Neural progenitor cell (in vitro differentiated cells): ENCODE measurements at regions not wholly inside any gene's neighbourhood (a gene's known extent, or its start where the extent isn't known, plus 50 kb on each side); places are given as distances from the start of the nearest gene placed in this dataset.

Source experiments
- DNase-seq: peaks from one replicate; pipeline ENCODE4 v3.0.0-alpha.2; 2016; ENCODE audit warnings: low spot score
- H2AFZ ChIP-seq: fragments of 200-600 bp; sonication (generic); replicated peaks from 2 replicates; pipeline ENCODE4 v1.6.1; 2016; ENCODE audit warnings: antibody characterized with exemption
- H3F3A ChIP-seq: fragments of 200-600 bp; sonication (generic); 2 replicates; pipeline ENCODE4 v1.6.1; 2016; ENCODE audit warnings: antibody characterized with exemption, low read depth
- H3K27ac ChIP-seq: fragments of 200-600 bp; sonication (generic); 2 replicates; pipeline ENCODE4 v1.5.1; 2016; ENCODE audit warnings: mild to moderate bottlenecking
- H3K27me3 ChIP-seq: fragments of 200-600 bp; sonication (generic); 2 replicates; pipeline ENCODE4 v1.6.1; 2016; ENCODE audit warnings: mild to moderate bottlenecking, moderate library complexity
- H3K36me3 ChIP-seq: fragments of 200-600 bp; sonication (generic); 2 replicates; pipeline ENCODE4 v1.5.1; 2016
- H3K4me1 ChIP-seq: fragments of 200-600 bp; sonication (generic); 2 replicates; pipeline ENCODE4 v1.6.1; 2016; ENCODE audit warnings: mixed run types
- H3K4me2 ChIP-seq: fragments of 200-600 bp; sonication (generic); 2 replicates; pipeline ENCODE4 v1.6.1; 2016
- H3K4me3 ChIP-seq: fragments of 200-600 bp; sonication (generic); 2 replicates; pipeline ENCODE4 v1.5.1; 2016
- H3K79me2 ChIP-seq: fragments of 200-600 bp; sonication (generic); 2 replicates; pipeline ENCODE4 v1.6.1; 2016; ENCODE audit warnings: low read depth
- H3K9ac ChIP-seq: fragments of 200-600 bp; sonication (generic); 2 replicates; pipeline ENCODE4 v1.6.1; 2016
- H3K9me3 ChIP-seq: fragments of 200-600 bp; sonication (generic); 2 replicates; pipeline ENCODE4 v1.5.1; 2016; ENCODE audit warnings: low read depth
- H4K20me1 ChIP-seq: fragments of 200-600 bp; sonication (generic); 2 replicates; pipeline ENCODE4 v1.6.1; 2016; ENCODE audit warnings: low read depth
- H3K27ac Mint-ChIP-seq: 3 replicates; pipeline ENCODE4 v1.8.0; 2021; ENCODE audit warnings: mixed read lengths
- H3K27me3 Mint-ChIP-seq: 2 replicates; pipeline ENCODE4 v1.8.0; 2022; ENCODE audit warnings: low read depth, mild to moderate bottlenecking, inconsistent platforms, moderate library complexity, mixed read lengths; ENCODE audit not compliant: insufficient read depth
- H3K36me3 Mint-ChIP-seq: 3 replicates; pipeline ENCODE4 v1.8.0; 2021; ENCODE audit warnings: mixed read lengths
- H3K4me1 Mint-ChIP-seq: 3 replicates; pipeline ENCODE4 v1.8.0; 2021; ENCODE audit warnings: mixed read lengths
- H3K4me3 Mint-ChIP-seq: 3 replicates; pipeline ENCODE4 v1.8.0; 2021; ENCODE audit warnings: mild to moderate bottlenecking, moderate library complexity, mixed read lengths
- H3K9me3 Mint-ChIP-seq: 3 replicates; pipeline ENCODE4 v1.8.0; 2020; ENCODE audit warnings: mixed read lengths
- EZH2 ChIP-seq: fragments of 200-600 bp; sonication (generic); IDR thresholded peaks from 2 replicates; pipeline ENCODE4 v1.6.1; 2017; ENCODE audit warnings: antibody characterized with exemption, mild to moderate bottlenecking, moderate library complexity
- EZH2phosphoT487 ChIP-seq: fragments of 200-600 bp; sonication (generic); IDR thresholded peaks from 2 replicates; pipeline ENCODE4 v1.6.1; 2017; ENCODE audit warnings: antibody characterized with exemption
- TF ChIP-seq, protein P1 (sequence below): fragments of 200-600 bp; sonication (generic); IDR thresholded peaks from 2 replicates; pipeline ENCODE4 v1.5.1; 2017; ENCODE audit warnings: antibody characterized with exemption, mild to moderate bottlenecking

DNA sequence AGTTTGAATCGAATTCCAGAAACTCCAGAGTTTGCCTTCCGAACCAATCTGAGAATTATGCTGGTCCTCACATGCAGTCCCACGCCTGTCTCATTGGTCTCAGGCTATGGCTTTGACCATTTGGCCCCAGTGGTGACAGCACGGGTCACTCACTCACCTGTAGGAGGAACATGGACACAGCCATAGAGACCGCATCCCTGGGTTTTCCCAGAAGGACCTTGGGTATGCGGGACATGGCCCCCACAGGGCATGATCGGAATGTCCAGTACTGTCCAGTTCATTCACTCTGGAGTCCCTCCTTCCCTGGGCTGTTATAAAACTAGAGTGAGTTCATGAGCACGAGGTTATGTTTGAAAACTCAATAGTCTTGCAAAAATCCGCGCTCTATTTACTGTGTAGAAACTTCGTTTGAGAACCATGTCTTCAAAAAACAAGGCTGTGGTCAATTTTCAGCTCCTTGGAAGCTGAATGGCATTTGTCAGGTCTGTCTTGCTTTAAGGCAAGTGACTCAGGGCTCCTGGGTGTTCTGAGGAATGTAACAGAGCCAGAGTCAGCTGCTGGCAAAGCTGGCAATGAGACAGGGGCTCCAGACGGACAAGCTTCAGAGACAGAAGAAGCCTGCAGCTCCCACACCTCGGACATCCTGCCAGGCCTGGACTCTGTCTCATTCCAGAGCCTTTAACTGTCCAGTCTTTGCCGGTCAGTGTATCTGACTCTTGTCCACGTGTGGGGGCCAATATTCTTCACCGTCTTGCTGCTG is 86.7 kb upstream of the TMEM18 start:
- Mint-ChIP-seq H3K9me3 (peaks cover 7% of the 10 kb centered on the region), H3K27ac (peak overlapping the region; percentile 90), H3K4me3 (peak overlapping the region; percentile 52), H3K4me1 (peaks cover 63% of the 10 kb centered on the region), H3K36me3 (no peaks in the 10 kb centered on the region), H3K27me3 (peaks cover 5% of the 10 kb centered on the region)
- Histone ChIP-seq H3K27ac (no peak overlapping the region), H3K9ac (no peak overlapping the region), H3K4me3 (no peak overlapping the region), H3K4me1 (no peaks in the 10 kb centered on the region), H2AFZ (no peak overlapping the region), H3F3A (no peaks in the 10 kb centered on the region), H3K9me3 (no peaks in the 10 kb centered on the region), H3K4me2 (no peak overlapping the region), H4K20me1 (no peaks in the 10 kb centered on the region), H3K79me2 (no peaks in the 10 kb centered on the region), H3K27me3 (no peaks in the 10 kb centered on the region), H3K36me3 (no peaks in the 10 kb centered on the region)
- DNase-seq, result no peak
- TF ChIP-seq EZH2 (no peak), EZH2phosphoT487 (no peak)
- TF ChIP-seq, protein P1, sequence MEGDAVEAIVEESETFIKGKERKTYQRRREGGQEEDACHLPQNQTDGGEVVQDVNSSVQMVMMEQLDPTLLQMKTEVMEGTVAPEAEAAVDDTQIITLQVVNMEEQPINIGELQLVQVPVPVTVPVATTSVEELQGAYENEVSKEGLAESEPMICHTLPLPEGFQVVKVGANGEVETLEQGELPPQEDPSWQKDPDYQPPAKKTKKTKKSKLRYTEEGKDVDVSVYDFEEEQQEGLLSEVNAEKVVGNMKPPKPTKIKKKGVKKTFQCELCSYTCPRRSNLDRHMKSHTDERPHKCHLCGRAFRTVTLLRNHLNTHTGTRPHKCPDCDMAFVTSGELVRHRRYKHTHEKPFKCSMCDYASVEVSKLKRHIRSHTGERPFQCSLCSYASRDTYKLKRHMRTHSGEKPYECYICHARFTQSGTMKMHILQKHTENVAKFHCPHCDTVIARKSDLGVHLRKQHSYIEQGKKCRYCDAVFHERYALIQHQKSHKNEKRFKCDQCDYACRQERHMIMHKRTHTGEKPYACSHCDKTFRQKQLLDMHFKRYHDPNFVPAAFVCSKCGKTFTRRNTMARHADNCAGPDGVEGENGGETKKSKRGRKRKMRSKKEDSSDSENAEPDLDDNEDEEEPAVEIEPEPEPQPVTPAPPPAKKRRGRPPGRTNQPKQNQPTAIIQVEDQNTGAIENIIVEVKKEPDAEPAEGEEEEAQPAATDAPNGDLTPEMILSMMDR, result no peak

DNA sequence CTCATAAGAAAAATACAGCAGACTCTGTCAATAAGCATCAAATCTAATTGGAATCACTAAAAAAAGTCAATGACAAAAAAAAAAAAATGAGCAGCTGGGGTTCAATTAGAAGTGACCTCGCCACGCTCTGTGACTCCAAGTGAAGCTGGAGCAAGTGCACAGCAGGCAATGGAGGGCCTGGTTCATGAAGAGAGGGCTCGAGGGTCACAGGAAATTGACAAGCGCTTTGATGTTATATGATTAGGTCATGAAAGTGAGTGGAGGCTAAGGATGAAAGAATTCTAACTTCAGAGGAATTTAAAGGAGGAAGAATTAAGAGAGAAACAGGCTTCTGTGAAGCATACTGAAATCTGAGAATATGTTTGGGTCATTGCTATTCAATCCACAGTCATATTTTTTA is 85.4 kb upstream of the TMEM18 start:
- H3K79me2 ChIP-seq, result no peaks in the 10 kb centered on the region
- no peak for DNase-seq
- H3K9me3 Mint-ChIP-seq, result peaks cover 3% of the 10 kb centered on the region
- H3K4me3 ChIP-seq, result no peak overlapping the region
- H3F3A ChIP-seq, result no peaks in the 10 kb centered on the region
- H3K4me3 Mint-ChIP-seq, result peak overlapping the region; percentile 12
- H3K27me3 ChIP-seq, result no peaks in the 10 kb centered on the region
- H3K4me1 ChIP-seq, result no peaks in the 10 kb centered on the region
- TF ChIP-seq, protein P1, result no peak
- no peak for TF ChIP-seq EZH2
- TF ChIP-seq EZH2phosphoT487, result no peak
- H2AFZ ChIP-seq, result no peak overlapping the region
- H3K27ac Mint-ChIP-seq, result peak overlapping the region; percentile 5
- no peak overlapping the region for H3K4me2 ChIP-seq
- no peaks in the 10 kb centered on the region for H3K36me3 Mint-ChIP-seq
- H3K9me3 ChIP-seq, result no peaks in the 10 kb centered on the region
- peaks cover 6% of the 10 kb centered on the region for H3K27me3 Mint-ChIP-seq
- H3K27ac ChIP-seq, result no peak overlapping the region
- no peak overlapping the region for H3K9ac ChIP-seq
- no peaks in the 10 kb centered on the region for H4K20me1 ChIP-seq
- no peaks in the 10 kb centered on the region for H3K36me3 ChIP-seq
- H3K4me1 Mint-ChIP-seq, result peaks cover 63% of the 10 kb centered on the region

DNA sequence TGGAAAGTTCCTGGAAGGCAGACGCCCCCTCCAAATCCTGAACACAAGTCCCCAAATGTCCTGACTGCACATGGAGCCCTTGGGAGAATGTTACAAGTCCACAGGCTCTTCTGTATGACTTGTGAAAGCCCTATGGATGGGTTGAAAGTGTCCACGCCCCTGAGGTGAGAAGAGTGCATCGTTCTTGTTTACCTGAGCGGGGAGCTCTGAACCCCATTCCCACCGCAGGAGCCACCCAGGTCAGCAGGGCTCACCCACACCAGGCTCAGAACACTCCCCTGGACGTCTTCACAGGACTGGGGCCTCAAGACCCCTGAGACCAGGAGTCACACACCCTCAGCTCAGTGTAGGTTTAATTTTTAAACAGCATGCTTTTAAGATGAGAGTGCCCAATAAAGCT is 84.2 kb upstream of the TMEM18 start:
- H3K9me3 Mint-ChIP-seq, result peaks cover 3% of the 10 kb centered on the region
- no peak overlapping the region for H3K27ac Mint-ChIP-seq

More for the DNA sequence above, 84.2 kb upstream of the TMEM18 start:
- H3K27ac ChIP-seq, result no peak overlapping the region
- H3K27me3 ChIP-seq, result no peaks in the 10 kb centered on the region
- H3K36me3 Mint-ChIP-seq, result no peaks in the 10 kb centered on the region
- no peak overlapping the region for H3K4me3 Mint-ChIP-seq
- no peaks in the 10 kb centered on the region for H4K20me1 ChIP-seq
- no peaks in the 10 kb centered on the region for H3K36me3 ChIP-seq
- H3K9me3 ChIP-seq, result no peaks in the 10 kb centered on the region
- H3K4me3 ChIP-seq, result no peak overlapping the region
- peaks cover 60% of the 10 kb centered on the region for H3K4me1 Mint-ChIP-seq
- H3K27me3 Mint-ChIP-seq, result peaks cover 6% of the 10 kb centered on the region
- no peaks in the 10 kb centered on the region for H3K4me1 ChIP-seq
- H3K79me2 ChIP-seq, result no peaks in the 10 kb centered on the region
- H3F3A ChIP-seq, result no peaks in the 10 kb centered on the region
- DNase-seq, result no peak
- TF ChIP-seq, protein P1, result no peak
- TF ChIP-seq EZH2phosphoT487 (no peak), EZH2 (no peak)
- H3K9ac ChIP-seq, result no peak overlapping the region
- H3K4me2 ChIP-seq, result no peak overlapping the region
- no peak overlapping the region for H2AFZ ChIP-seq
